Neuron (in vitro differentiated cells): ENCODE measurements at regions not wholly inside any gene's neighbourhood (a gene's known extent, or its start where the extent isn't known, plus 50 kb on each side); places are given as distances from the start of the nearest gene placed in this dataset.

Experiments used
- H2AFZ ChIP-seq: one replicate; pipeline ENCODE4 v1.6.1; 2013; ENCODE audit warnings: low read depth, mild to moderate bottlenecking, inconsistent platforms, low read length, moderate library complexity
- H3K27me3 ChIP-seq: one replicate; pipeline ENCODE4 v1.6.1; 2013; ENCODE audit warnings: low read length; ENCODE audit not compliant: insufficient read depth
- H3K36me3 ChIP-seq: one replicate; pipeline ENCODE4 v1.6.1; 2013; ENCODE audit warnings: low read length; ENCODE audit not compliant: insufficient read depth
- H3K4me1 ChIP-seq: one replicate; pipeline ENCODE4 v1.6.1; 2013; ENCODE audit warnings: low read length; ENCODE audit not compliant: insufficient read depth
- H3K4me3 ChIP-seq: 2 replicates; pipeline ENCODE4 v1.5.1; 2013; ENCODE audit warnings: mild to moderate bottlenecking, low read length, moderate library complexity
- H3K9me3 ChIP-seq: one replicate; pipeline ENCODE4 v1.6.1; 2013; ENCODE audit warnings: low read length

DNA sequence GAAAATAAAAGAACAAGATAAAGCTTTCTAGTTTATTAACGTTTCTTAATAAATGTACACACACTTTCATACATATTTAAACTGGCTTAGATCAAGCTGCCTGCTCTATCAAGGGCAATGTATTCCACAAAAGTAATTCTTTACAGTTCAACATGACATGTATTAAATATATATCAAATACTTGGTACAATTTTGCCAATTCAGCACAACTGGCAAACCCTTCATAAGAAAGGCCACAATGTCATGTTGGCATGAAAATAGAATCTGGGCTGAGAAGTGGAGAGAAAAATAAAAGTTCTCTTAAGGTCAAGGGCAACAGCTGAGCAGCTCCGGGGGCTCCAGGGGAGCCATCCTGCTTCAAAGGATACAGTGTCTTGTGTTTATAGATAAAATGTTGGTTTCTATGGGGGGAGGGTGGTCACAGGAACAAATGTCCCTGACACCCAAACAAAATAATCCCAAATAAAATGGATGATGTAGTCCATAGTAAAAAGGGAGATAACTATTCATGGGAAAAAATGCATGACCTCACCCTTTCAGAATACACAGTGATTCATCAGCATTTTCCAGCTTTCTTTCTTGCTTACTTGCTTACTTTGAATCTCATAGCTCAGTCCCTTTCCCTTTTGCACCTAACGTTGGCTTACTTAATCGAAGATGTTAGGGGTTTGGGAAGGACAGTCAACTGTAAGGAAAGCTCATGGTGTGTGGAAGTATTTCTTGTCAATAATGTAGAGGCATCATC lies 494.9 kb downstream of the NYAP2 start:
- Histone ChIP-seq H3K4me1 (peaks cover 13% of the 10 kb centered on the region), H2AFZ (no peak overlapping the region), H3K4me3 (no peak overlapping the region), H3K9me3 (peaks cover 2% of the 10 kb centered on the region), H3K36me3 (no peaks in the 10 kb centered on the region), H3K27me3 (no peaks in the 10 kb centered on the region)

DNA sequence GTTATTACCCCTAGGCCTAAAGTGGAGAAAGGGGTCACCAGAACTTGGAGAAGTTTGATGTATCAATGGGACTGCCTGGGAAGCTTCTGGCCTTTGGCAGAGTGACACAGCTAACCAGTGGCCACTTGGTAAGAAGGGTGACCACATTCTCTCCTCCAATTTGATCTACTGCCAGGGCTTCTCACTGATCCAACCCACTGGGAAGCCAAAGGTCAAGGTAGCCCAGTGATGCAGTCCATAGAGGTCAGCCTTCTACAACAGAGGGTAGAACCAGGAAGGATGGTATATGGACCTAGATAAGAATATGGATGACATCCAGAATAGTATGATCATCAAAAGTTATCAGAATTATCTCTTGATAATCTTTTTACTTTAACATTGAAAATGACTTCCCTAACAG lies 493.6 kb downstream of the NYAP2 start:
- H2AFZ ChIP-seq, result no peak overlapping the region
- no peaks in the 10 kb centered on the region for H3K36me3 ChIP-seq
- peaks cover 2% of the 10 kb centered on the region for H3K9me3 ChIP-seq
- H3K4me1 ChIP-seq, result peaks cover 13% of the 10 kb centered on the region
- H3K27me3 ChIP-seq, result no peaks in the 10 kb centered on the region
- no peak overlapping the region for H3K4me3 ChIP-seq

DNA sequence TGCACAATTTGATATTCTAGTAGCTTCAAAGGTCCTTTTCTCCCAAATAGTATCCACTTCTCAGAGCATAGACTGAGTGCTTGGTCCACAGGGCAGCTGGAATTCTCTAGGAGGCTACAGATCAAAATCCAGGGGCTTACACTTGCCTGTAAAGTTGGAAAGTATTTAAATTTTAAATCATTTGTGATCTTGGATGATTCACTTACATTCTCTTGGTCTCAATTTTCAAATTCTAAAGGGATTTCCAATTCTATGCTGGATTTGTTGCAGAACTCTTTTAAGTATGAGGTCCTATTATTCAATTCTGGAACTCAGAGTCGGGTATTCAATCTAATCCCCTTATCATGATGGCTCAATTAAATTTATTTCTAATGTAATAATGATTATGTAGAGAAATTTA lies 492.3 kb downstream of the NYAP2 start:
- Histone ChIP-seq H2AFZ (no peak overlapping the region), H3K36me3 (no peaks in the 10 kb centered on the region), H3K4me1 (peaks cover 13% of the 10 kb centered on the region), H3K27me3 (no peaks in the 10 kb centered on the region), H3K4me3 (no peak overlapping the region), H3K9me3 (no peaks in the 10 kb centered on the region)

DNA sequence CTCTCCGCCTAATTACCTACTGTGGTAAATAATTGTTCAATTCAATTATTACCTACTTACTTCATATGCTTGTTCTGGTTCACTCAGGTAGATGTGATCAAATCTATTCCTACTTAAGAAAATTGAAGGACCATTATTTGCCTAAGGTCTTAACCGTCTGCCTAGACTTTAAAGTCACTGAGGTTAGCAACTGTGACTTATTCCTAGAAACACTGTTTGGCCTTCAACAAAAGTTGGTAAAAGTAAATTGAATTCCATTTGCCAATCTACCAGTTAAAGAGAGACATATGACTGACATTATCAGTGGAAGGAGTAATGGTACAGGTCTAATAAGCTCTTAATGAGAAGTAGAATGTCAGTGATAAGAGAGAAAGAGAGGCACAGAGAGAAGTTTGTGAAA lies 491.5 kb downstream of the NYAP2 start:
- Histone ChIP-seq H3K4me3 (no peak overlapping the region), H3K36me3 (no peaks in the 10 kb centered on the region), H3K4me1 (peaks cover 13% of the 10 kb centered on the region), H3K27me3 (no peaks in the 10 kb centered on the region), H2AFZ (no peak overlapping the region), H3K9me3 (no peaks in the 10 kb centered on the region)

DNA sequence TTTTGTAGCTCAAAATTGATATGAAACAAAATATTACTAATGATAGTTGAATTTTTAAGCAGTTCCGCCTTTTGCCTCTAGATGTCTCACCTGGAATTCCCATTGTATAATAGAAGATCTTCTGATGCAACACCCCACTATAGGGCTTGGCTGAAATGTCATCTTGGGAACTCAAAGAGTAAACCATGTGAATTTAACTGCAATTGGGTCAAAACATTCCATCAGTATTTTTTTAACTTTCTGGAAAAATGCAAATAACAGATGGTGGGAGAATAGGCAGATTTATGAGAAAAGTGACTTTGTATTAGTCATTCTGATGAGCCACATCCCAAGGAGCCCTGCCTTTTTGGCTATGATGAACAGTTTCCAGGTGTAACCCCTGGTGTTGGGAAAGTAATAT lies 489.9 kb downstream of the NYAP2 start:
- Histone ChIP-seq H3K4me3 (no peak overlapping the region), H3K4me1 (peaks cover 4% of the 10 kb centered on the region), H3K36me3 (no peaks in the 10 kb centered on the region), H3K27me3 (no peaks in the 10 kb centered on the region), H3K9me3 (no peaks in the 10 kb centered on the region), H2AFZ (no peak overlapping the region)

DNA sequence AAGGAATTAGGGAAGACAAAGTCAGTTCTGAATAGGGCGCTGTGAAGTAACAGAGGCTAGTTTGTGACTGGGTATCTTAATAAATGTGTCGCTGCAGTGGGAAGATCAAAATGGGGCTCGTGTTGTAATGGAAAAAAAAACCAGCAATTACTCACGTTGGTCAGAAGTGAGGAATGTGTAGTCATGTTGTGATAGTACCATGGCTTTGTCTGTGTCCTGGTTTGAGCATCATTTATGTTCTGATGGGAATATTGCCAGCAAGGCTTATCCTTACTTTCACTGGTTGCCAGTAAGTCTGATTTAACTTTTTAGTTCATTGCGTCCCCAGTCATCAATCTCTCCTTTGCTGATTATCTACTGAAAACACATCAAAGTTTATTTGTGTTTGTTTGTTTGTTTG lies 467.6 kb downstream of the NYAP2 start:
- H3K9me3 ChIP-seq, result no peaks in the 10 kb centered on the region
- H3K36me3 ChIP-seq, result no peaks in the 10 kb centered on the region
- no peaks in the 10 kb centered on the region for H3K27me3 ChIP-seq
- H3K4me3 ChIP-seq, result no peak overlapping the region
- H2AFZ ChIP-seq, result no peak overlapping the region
- H3K4me1 ChIP-seq, result no peaks in the 10 kb centered on the region

DNA sequence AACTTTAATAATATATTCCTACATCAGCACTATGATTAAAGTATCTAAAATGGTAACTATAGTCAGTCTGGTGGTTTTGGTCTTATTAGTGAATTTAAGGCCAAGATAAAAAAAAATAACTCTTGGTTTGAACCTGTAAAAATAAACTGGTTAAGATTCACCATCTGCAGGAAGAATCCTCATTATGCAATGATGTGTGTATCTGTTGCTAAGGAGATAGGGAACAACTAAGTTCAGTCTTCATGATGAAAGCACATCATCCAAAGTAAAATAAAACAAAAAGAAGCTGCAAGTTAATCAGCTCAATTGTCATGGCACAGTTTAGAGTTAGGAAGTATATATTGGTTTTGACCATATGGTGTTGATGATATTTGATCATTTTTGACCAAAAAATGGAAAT lies 466.0 kb downstream of the NYAP2 start:
- Histone ChIP-seq H3K9me3 (no peaks in the 10 kb centered on the region), H3K27me3 (no peaks in the 10 kb centered on the region), H3K4me1 (no peaks in the 10 kb centered on the region)

DNA sequence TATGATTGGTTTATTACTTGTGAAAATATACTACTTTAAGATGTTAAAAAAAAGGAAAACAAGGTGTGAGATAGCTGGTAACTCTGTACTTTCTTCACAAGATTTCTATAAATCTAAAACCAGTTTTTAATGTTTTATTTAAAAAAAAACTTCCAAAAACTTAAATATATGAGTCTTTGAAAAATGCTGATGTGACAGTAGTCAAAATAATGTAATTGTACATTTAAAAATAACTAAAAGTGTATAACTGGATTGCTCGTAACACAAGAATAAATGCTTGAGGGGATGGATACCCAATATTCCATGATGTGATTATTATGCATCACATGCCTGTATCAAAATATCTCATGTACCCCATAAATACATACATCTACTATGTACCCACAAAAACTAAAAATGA lies 464.9 kb downstream of the NYAP2 start:
- Histone ChIP-seq H3K4me3 (no peak overlapping the region), H3K4me1 (no peaks in the 10 kb centered on the region), H3K9me3 (no peaks in the 10 kb centered on the region), H3K36me3 (no peaks in the 10 kb centered on the region), H3K27me3 (no peaks in the 10 kb centered on the region), H2AFZ (no peak overlapping the region)

More for the DNA sequence above, 466.0 kb downstream of the NYAP2 start:
- Histone ChIP-seq H2AFZ (no peak overlapping the region), H3K4me3 (no peak overlapping the region), H3K36me3 (no peaks in the 10 kb centered on the region)

DNA sequence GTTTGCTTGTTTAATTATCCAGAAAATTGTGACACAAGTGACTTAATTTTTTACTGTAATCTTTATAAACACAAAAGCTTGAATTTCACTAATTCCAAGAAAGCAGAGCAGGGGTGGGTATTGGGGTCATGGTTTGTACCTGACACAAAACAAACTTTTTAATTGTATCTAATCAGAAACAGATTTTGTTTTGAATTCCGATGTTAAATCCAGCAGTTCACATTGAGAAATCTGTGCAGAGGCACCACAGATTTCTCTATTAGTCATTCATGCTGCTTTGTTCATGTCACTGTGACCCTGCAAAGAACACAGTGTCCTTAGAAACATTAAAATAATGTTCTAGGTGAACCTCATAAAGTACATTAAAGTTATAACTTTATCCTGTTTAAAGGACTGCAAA lies 443.4 kb downstream of the NYAP2 start:
- no peak overlapping the region for H3K4me3 ChIP-seq
- H3K4me1 ChIP-seq, result peaks cover 2% of the 10 kb centered on the region
- H3K9me3 ChIP-seq, result no peaks in the 10 kb centered on the region
- no peaks in the 10 kb centered on the region for H3K36me3 ChIP-seq
- no peak overlapping the region for H2AFZ ChIP-seq
- H3K27me3 ChIP-seq, result no peaks in the 10 kb centered on the region

DNA sequence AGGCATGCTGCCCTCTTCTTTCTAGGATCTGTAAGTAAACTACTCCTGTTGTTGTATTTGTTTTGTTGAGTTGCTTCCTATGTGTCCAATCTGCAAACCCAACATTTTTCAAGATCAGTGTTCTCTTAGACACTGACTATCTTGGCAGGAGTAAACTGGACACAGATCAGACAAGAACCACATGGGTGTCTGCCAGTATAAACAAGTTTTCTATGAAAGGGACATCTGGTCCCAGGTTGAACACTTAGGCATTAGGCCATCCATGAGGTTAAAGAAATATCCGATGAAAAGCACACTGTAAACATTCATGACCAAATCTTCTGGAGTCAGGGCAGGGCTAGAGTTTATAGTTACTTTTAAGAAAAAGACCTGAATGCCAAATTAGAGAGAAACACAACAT lies 441.8 kb downstream of the NYAP2 start:
- no peak overlapping the region for H2AFZ ChIP-seq
- no peak overlapping the region for H3K4me3 ChIP-seq
- H3K9me3 ChIP-seq, result no peaks in the 10 kb centered on the region
- H3K4me1 ChIP-seq, result peaks cover 2% of the 10 kb centered on the region
- H3K36me3 ChIP-seq, result no peaks in the 10 kb centered on the region
- no peaks in the 10 kb centered on the region for H3K27me3 ChIP-seq

DNA sequence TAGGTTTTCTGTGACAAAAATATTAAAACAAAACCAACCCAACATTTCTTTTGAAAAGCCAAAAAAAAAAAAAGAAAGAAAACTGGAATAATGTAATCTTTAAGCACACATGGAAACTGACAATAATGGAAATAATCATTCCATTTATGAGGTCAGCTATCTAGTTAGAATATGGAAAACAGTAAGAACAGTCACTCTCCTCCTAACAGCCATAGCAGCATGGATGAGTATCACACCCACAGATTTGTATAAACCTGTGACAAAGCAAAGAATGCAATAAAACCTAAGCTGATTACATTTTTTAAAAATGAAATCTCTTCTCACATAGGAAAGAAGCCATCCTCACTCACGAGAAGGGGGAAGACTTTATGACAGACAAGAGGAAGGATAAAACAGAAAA lies 437.8 kb downstream of the NYAP2 start:
- Histone ChIP-seq H3K27me3 (no peaks in the 10 kb centered on the region), H3K4me1 (no peaks in the 10 kb centered on the region), H2AFZ (no peak overlapping the region), H3K9me3 (no peaks in the 10 kb centered on the region), H3K4me3 (no peak overlapping the region), H3K36me3 (no peaks in the 10 kb centered on the region)

DNA sequence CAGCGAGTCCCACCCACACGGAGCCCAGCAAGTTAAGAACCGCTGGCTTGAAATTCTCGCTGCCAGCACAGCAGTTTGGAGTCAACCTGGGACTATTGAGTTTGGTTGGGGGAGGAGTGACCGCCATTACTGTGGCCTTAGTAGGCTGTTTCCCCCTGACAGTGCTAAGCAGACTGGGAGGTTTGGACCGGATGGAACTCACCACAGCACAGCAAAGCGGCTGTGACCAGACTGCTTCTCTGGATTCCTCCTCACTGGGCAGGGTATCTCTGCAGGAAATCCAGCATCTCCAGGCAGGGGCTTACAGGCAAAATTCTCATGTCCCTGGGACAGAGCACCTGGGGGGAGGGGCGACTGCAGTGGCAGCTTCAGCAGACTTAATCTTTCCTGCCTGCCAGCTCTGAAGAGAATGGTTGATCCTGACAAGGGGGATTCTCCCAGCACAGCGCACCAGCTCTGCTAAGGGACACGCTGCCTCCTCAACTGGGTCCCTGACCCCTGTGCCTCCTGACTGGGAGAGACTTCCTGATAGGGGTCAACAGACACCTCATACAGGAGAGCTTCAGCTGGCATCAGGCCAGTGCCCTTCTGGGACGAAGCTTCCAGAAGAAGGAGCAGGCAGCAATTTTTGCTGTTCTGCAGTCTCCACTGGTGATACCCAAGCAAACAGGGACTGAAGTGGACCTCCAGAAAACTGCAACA lies 425.4 kb downstream of the NYAP2 start:
- no peak overlapping the region for H2AFZ ChIP-seq
- no peak overlapping the region for H3K4me3 ChIP-seq
- no peaks in the 10 kb centered on the region for H3K9me3 ChIP-seq

DNA sequence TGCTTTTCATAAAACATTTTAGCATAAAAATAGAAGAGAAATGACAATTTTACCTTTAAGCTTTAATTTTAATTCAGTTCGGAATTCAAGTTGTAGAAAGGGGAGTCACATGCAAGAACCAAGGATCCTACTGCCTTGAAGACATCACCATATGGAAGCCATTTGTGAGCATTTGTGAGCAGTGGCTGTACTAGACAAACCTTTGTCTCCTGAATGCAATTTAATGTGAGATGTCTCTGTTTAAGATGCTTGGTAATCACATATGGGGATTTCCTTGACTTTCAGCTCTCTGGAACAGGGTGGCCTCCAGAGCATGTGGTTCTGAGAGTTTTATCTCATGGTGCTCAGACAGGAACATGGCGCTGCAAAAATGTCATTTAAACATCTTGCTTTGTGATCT lies 421.8 kb downstream of the NYAP2 start:
- Histone ChIP-seq H3K36me3 (no peaks in the 10 kb centered on the region), H3K9me3 (no peaks in the 10 kb centered on the region), H3K4me3 (no peak overlapping the region)

More for the DNA sequence above, 425.4 kb downstream of the NYAP2 start:
- Histone ChIP-seq H3K4me1 (no peaks in the 10 kb centered on the region), H3K36me3 (no peaks in the 10 kb centered on the region), H3K27me3 (no peaks in the 10 kb centered on the region)

More for the DNA sequence above, 421.8 kb downstream of the NYAP2 start:
- Histone ChIP-seq H2AFZ (no peak overlapping the region), H3K27me3 (no peaks in the 10 kb centered on the region), H3K4me1 (no peaks in the 10 kb centered on the region)
